D721Med (cell line): ENCODE measurements at regions not wholly inside any gene's neighbourhood (a gene's known extent, or its start where the extent isn't known, plus 50 kb on each side); places are given as distances from the start of the nearest gene placed in this dataset.

Source experiments
- DNase-seq: peaks from one replicate; pipeline ENCODE4 v3.0.0; 2011; ENCODE audit warnings: low spot score; ENCODE audit not compliant: insufficient read length
- FAIRE-seq: peaks from 2 replicates; lab custom pipeline; 2011; peaks lifted over from hg19 to GRCh38; lab: Jason Lieb, UNC
- TF ChIP-seq, protein P1 (sequence below): IDR thresholded peaks from 2 replicates; pipeline ENCODE4 v1.5.1; 2012; ENCODE audit warnings: mild to moderate bottlenecking, control low read depth; ENCODE audit not compliant: insufficient read depth; ENCODE audit errors: missing control alignments

DNA sequence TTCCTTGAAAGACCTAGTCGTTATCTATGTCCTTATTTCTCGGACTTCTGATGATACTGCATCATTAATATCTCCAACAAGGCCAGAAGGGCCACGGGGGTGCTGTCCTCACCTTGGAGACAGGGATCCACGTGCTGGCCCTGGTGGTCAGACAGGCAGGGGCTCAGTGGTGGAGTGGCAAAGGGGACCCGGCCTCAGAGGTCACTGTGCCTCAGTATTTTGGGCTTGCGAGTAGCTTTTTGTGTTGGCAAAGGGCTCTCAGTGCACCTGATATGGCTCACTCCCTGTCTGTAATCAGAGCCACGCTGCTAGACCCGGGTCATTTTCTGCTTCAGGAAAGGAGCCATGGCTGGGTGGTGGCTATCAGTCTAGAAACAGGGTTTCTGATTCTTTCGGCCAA lies 135.1 kb downstream of the GADD45G start:
- DNase-seq (no peak), FAIRE-seq (no peak)
- TF ChIP-seq, protein P1, sequence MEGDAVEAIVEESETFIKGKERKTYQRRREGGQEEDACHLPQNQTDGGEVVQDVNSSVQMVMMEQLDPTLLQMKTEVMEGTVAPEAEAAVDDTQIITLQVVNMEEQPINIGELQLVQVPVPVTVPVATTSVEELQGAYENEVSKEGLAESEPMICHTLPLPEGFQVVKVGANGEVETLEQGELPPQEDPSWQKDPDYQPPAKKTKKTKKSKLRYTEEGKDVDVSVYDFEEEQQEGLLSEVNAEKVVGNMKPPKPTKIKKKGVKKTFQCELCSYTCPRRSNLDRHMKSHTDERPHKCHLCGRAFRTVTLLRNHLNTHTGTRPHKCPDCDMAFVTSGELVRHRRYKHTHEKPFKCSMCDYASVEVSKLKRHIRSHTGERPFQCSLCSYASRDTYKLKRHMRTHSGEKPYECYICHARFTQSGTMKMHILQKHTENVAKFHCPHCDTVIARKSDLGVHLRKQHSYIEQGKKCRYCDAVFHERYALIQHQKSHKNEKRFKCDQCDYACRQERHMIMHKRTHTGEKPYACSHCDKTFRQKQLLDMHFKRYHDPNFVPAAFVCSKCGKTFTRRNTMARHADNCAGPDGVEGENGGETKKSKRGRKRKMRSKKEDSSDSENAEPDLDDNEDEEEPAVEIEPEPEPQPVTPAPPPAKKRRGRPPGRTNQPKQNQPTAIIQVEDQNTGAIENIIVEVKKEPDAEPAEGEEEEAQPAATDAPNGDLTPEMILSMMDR = no peak

DNA sequence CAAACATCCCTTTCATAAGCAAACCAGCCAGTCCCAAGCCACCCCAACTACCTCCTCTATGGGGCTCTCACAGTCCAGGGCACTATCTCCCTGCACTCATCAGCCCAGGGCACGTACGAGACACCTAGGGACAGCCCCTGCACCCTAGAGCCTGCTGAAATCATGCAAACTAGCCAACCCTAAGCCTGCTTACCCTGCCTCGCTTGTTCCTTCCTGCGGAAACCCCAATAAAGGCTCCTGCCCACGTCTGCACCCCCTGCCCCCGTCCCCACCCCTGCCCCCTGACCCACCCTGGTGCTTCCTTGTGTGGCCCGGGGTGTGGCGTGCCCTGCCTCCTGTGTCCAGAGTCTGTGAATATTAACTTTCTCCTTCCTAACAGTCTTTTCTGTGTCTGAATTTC lies 135.9 kb downstream of the GADD45G start:
- FAIRE-seq (no peak), DNase-seq (no peak)
- TF ChIP-seq, protein P1 = no peak

DNA sequence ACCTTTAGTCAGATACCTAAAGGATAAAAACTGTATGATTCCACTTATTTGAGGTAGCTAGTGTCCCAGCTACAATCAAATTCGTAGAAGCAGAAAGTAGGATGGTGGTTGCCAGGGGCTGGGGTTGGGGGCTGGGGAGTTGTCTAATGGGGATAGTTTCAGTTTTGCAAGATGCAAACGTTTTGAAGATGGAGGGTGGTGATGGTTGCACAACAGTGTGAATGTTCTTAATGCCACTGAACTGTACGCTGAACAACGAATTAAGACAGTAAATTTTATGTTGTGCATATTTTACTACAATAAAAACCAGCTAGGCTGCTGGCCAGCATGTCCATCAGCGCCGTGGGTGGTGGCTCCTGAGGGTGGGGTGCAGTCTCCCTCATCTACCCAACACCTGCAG lies 137.8 kb downstream of the GADD45G start:
- DNase-seq (no peak), FAIRE-seq (no peak)
- TF ChIP-seq, protein P1 = no peak

DNA sequence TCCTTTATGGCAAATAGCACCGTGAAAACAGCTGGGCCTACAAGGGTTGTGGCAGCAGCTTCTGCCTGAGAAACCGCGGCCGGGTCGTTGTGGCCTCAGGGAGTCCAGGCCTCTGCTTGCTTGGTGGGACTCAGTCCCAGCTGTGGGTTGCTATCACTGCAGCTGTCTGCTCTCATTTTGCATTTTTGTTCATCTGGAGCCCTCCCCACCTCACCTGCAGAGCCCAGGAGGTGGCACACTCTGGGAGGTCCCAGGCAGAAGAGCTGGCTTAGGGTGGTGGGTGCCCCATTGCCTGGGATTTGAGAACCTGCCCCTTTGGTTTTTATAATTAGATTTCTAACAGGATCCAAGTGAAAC lies 138.4 kb downstream of the GADD45G start:
- FAIRE-seq = no peak

DNA sequence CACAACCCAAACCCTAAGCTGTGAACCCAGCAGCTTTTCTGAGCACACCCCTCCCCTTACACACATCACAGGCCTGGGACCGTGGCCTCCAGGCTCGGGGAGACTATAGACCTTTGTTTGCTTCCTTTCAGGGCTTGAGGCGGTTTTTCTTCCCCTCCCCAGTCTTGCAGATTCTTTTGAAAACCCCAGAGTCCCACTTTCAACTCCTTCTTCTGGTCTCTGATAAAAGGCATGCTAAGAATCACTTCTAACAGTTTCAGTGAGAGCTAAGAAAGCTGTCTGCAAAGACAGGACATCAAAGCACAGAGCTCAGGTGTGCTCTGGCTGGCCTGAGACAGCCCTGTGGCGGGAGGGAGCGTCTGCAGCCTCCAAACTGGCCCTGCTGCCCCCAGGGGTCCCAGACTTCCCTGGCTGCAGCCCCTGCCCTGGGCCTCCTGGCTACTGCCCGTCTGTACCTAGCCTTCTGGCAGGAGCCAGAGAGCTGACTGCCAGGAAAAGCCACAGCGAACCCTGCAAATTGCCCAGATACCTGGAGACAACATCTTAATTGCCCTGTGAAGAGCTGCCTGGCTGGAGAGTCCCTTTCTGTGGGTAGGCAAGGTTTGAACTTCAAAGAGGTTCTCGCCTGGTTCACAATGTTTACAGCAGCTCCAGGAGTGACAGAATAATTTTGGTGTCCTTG lies 138.9 kb downstream of the GADD45G start:
- DNase-seq (no peak), FAIRE-seq (no peak)
- TF ChIP-seq, protein P1 = no peak

More for the DNA sequence above, 138.4 kb downstream of the GADD45G start:
- DNase-seq = no peak
- TF ChIP-seq, protein P1 = no peak

DNA sequence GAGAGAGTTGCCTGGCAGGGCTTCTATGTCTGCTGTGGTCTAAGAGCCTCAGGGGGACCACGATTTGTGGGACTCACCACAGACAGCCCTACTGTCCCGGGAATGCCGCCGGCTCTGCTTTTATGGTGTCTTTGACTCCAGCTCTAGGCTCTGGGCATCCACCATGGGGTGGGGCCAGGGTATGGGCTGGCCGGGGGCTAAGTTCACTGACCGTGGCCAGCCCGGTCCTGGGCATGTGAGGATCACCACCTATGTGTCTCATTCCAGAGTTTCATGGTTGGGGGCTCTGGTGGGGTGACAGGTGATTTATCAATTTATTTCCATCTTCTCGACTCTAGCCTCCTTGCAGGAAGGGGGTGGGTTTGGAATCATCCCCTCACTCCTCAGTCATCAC lies 139.4 kb downstream of the GADD45G start:
- FAIRE-seq (no peak), DNase-seq (no peak)
- TF ChIP-seq, protein P1 = no peak

DNA sequence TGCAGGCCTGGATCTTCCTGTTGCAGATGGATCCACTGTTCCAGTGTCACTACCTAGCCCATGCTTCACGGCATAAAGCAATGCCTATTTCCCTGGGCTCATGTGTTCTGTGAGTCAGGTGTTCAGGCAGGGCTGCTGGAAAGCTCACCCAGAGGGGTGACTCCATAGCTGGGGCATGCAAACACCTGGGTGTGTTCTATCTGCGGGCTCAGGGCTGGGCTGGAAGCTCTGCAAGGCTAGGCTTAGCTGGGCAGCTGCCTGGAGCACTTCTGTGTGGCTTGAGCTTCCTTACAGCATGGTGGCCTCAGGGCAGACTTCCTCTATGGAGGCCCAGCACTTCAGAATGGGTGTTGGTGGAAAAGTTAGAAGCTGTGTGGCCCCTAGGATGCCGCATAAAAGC lies 139.9 kb downstream of the GADD45G start:
- TF ChIP-seq, protein P1 = no peak
- no peak for FAIRE-seq
- DNase-seq = no peak
